SJSA1 (cell line): ENCODE measurements at regions not wholly inside any gene's neighbourhood (a gene's known extent, or its start where the extent isn't known, plus 50 kb on each side); places are given as distances from the start of the nearest gene placed in this dataset.

ENCODE experiments used
- DNase-seq, 2 experiments: peaks; one replicate each; pipeline ENCODE4 v3.0.0-alpha.2; 2015 to 2020; ENCODE audit warnings: low spot score in 2 of 2, low read depth in 1 of 2
- H3K27ac ChIP-seq: fragments of 250-450 bp; sonication (Bioruptor Pico); 2 replicates; pipeline ENCODE4 v1.5.1; 2020; ENCODE audit warnings: mild to moderate bottlenecking, moderate library complexity
- H3K27me3 ChIP-seq: fragments of 250-450 bp; sonication (Bioruptor Pico); replicated peaks from 2 replicates; pipeline ENCODE4 v1.5.1; 2020; ENCODE audit warnings: mild to moderate bottlenecking, moderate library complexity
- H3K36me3 ChIP-seq: fragments of 250-450 bp; sonication (Bioruptor Pico); 2 replicates; pipeline ENCODE4 v1.5.1; 2020; ENCODE audit warnings: mild to moderate bottlenecking
- H3K4me1 ChIP-seq: fragments of 250-450 bp; sonication (Bioruptor Pico); replicated peaks from 2 replicates; pipeline ENCODE4 v1.6.1; 2021; ENCODE audit warnings: mild to moderate bottlenecking
- H3K4me3 ChIP-seq: fragments of 250-450 bp; sonication (Bioruptor Pico); 2 replicates; pipeline ENCODE4 v1.5.1; 2020; ENCODE audit warnings: mild to moderate bottlenecking
- H3K9me3 ChIP-seq: fragments of 250-450 bp; sonication (Bioruptor Pico); replicated peaks from 2 replicates; pipeline ENCODE4 v1.5.1; 2020; ENCODE audit warnings: mild to moderate bottlenecking

GRCh38 chr9:27784847-27785713, 211.8 kb upstream of the C9orf72 start:
- Histone ChIP-seq H3K36me3 (no peaks in the 10 kb centered on the region), H3K27ac (no peak overlapping the region), H3K4me3 (no peak overlapping the region), H3K4me1 (no peaks in the 10 kb centered on the region), H3K27me3 (no peaks in the 10 kb centered on the region), H3K9me3 (no peaks in the 10 kb centered on the region)
- DNase-seq: no peak

GRCh38 chr9:27785714-27786100, 212.4 kb upstream of the C9orf72 start:
- no peak for DNase-seq
- Histone ChIP-seq H3K27me3 (no peaks in the 10 kb centered on the region), H3K9me3 (no peaks in the 10 kb centered on the region), H3K4me1 (no peaks in the 10 kb centered on the region), H3K4me3 (no peak overlapping the region), H3K27ac (no peak overlapping the region), H3K36me3 (no peaks in the 10 kb centered on the region)

- Histone ChIP-seq H3K9me3 (no peaks in the 10 kb centered on the region), H3K27ac (no peak overlapping the region), H3K4me3 (no peak overlapping the region), H3K4me1 (no peaks in the 10 kb centered on the region), H3K36me3 (no peaks in the 10 kb centered on the region), H3K27me3 (no peaks in the 10 kb centered on the region)
- no peak for DNase-seq
Measured at GRCh38 chr9:27787891-27788290, 214.6 kb upstream of the C9orf72 start.

- Histone ChIP-seq H3K4me1 (no peaks in the 10 kb centered on the region), H3K4me3 (no peak overlapping the region), H3K27ac (no peak overlapping the region), H3K36me3 (no peaks in the 10 kb centered on the region), H3K9me3 (no peaks in the 10 kb centered on the region), H3K27me3 (no peaks in the 10 kb centered on the region)
- no peak for DNase-seq
Measured at GRCh38 chr9:27791311-27791710, 218.0 kb upstream of the C9orf72 start.

GRCh38 chr9:27792971-27793689, 219.8 kb upstream of the C9orf72 start:
- H3K4me3 ChIP-seq: no peak overlapping the region

GRCh38 chr9:27799326-27799725, 226.0 kb upstream of the C9orf72 start:
- Histone ChIP-seq H3K36me3 (no peaks in the 10 kb centered on the region), H3K27me3 (no peaks in the 10 kb centered on the region), H3K4me1 (no peaks in the 10 kb centered on the region), H3K4me3 (no peak overlapping the region), H3K27ac (no peak overlapping the region), H3K9me3 (no peaks in the 10 kb centered on the region)
- no peak for DNase-seq

More at GRCh38 chr9:27792971-27793689, 219.8 kb upstream of the C9orf72 start:
- H3K9me3 ChIP-seq: no peaks in the 10 kb centered on the region
- H3K4me1 ChIP-seq: no peaks in the 10 kb centered on the region
- H3K27ac ChIP-seq: no peak overlapping the region
- no peak for DNase-seq
- no peaks in the 10 kb centered on the region for H3K27me3 ChIP-seq
- no peaks in the 10 kb centered on the region for H3K36me3 ChIP-seq

GRCh38 chr9:27800159-27800558, 226.9 kb upstream of the C9orf72 start:
- Histone ChIP-seq H3K27me3 (no peaks in the 10 kb centered on the region), H3K9me3 (no peaks in the 10 kb centered on the region), H3K4me1 (no peaks in the 10 kb centered on the region), H3K4me3 (no peak overlapping the region), H3K36me3 (no peaks in the 10 kb centered on the region), H3K27ac (no peak overlapping the region)
- no peak for DNase-seq

- no peaks in the 10 kb centered on the region for H3K36me3 ChIP-seq
- H3K4me3 ChIP-seq: no peak overlapping the region
- DNase-seq: no peak
- H3K9me3 ChIP-seq: no peaks in the 10 kb centered on the region
- H3K27ac ChIP-seq: no peak overlapping the region
- H3K4me1 ChIP-seq: no peaks in the 10 kb centered on the region
- no peaks in the 10 kb centered on the region for H3K27me3 ChIP-seq
Measured at GRCh38 chr9:27800692-27801370, 227.6 kb upstream of the C9orf72 start.

- no peak for DNase-seq
- no peaks in the 10 kb centered on the region for H3K4me1 ChIP-seq
- no peaks in the 10 kb centered on the region for H3K9me3 ChIP-seq
Measured at GRCh38 chr9:27801545-27801944, 228.3 kb upstream of the C9orf72 start.

GRCh38 chr9:27802418-27802817, 229.1 kb upstream of the C9orf72 start:
- no peaks in the 10 kb centered on the region for H3K9me3 ChIP-seq
- DNase-seq: no peak
- no peak overlapping the region for H3K4me3 ChIP-seq
- no peak overlapping the region for H3K27ac ChIP-seq
- no peaks in the 10 kb centered on the region for H3K4me1 ChIP-seq
- no peaks in the 10 kb centered on the region for H3K36me3 ChIP-seq
- no peaks in the 10 kb centered on the region for H3K27me3 ChIP-seq

More at GRCh38 chr9:27801545-27801944, 228.3 kb upstream of the C9orf72 start:
- no peak overlapping the region for H3K4me3 ChIP-seq
- no peak overlapping the region for H3K27ac ChIP-seq
- no peaks in the 10 kb centered on the region for H3K36me3 ChIP-seq
- H3K27me3 ChIP-seq: no peaks in the 10 kb centered on the region

GRCh38 chr9:27808864-27809263, 235.6 kb upstream of the C9orf72 start:
- Histone ChIP-seq H3K36me3 (no peaks in the 10 kb centered on the region), H3K4me3 (no peak overlapping the region), H3K9me3 (no peaks in the 10 kb centered on the region), H3K4me1 (no peaks in the 10 kb centered on the region), H3K27ac (no peak overlapping the region), H3K27me3 (no peaks in the 10 kb centered on the region)
- no peak for DNase-seq

GRCh38 chr9:27817747-27818146, 244.5 kb upstream of the C9orf72 start:
- no peak overlapping the region for H3K4me3 ChIP-seq
- H3K36me3 ChIP-seq: no peaks in the 10 kb centered on the region
- H3K27ac ChIP-seq: no peak overlapping the region
- DNase-seq: no peak
- no peaks in the 10 kb centered on the region for H3K27me3 ChIP-seq
- no peaks in the 10 kb centered on the region for H3K9me3 ChIP-seq
- no peaks in the 10 kb centered on the region for H3K4me1 ChIP-seq

GRCh38 chr9:27818348-27818747, 245.1 kb upstream of the C9orf72 start:
- H3K4me1 ChIP-seq: no peaks in the 10 kb centered on the region
- no peak for DNase-seq
- H3K9me3 ChIP-seq: no peaks in the 10 kb centered on the region
- H3K4me3 ChIP-seq: no peak overlapping the region
- H3K36me3 ChIP-seq: no peaks in the 10 kb centered on the region
- no peak overlapping the region for H3K27ac ChIP-seq
- H3K27me3 ChIP-seq: no peaks in the 10 kb centered on the region

GRCh38 chr9:27828908-27829307, 255.6 kb upstream of the C9orf72 start:
- Histone ChIP-seq H3K27me3 (no peaks in the 10 kb centered on the region), H3K27ac (no peak overlapping the region), H3K9me3 (no peaks in the 10 kb centered on the region), H3K36me3 (no peaks in the 10 kb centered on the region), H3K4me1 (no peaks in the 10 kb centered on the region), H3K4me3 (no peak overlapping the region)
- no peak for DNase-seq
